Endothelial cell of umbilical vein (primary cell): ENCODE measurements at regions not wholly inside any gene's neighbourhood (a gene's known extent, or its start where the extent isn't known, plus 50 kb on each side); places are given as distances from the start of the nearest gene placed in this dataset.

ENCODE experiments used
- BruUV-seq: library from RNA; stranded (reverse); fragments of 400-500 nt; replicated peaks from 2 replicates; lab custom pipeline; 2021; lab: Mats Ljungman, UMichigan
- CTCF ChIA-PET: fragments of 300-600, 350-600 bp; sonication (Branson Sonifier 250); formaldehyde crosslinking; loops from one replicate; lab custom pipeline; 2021; ENCODE audit warnings: antibody characterized with exemption, inconsistent platforms; lab: Charles Lee
- POLR2A ChIA-PET: fragments of 300-600, 350-600 bp; sonication (Branson Sonifier 250); formaldehyde crosslinking; loops from one replicate; lab custom pipeline; 2021; ENCODE audit warnings: antibody characterized with exemption, inconsistent platforms; lab: Charles Lee
- DNase-seq: peaks from one replicate; pipeline ENCODE4 v3.0.0-alpha.2; 2011; ENCODE audit warnings: low read depth, low spot score
- FAIRE-seq: peaks from 2 replicates; lab custom pipeline; 2011; peaks lifted over from hg19 to GRCh38; lab: Jason Lieb, UNC
- H2AFZ ChIP-seq: 2 replicates; pipeline ENCODE4 v1.6.0; 2012; ENCODE audit warnings: low read depth, low read length, control low read depth, inconsistent platforms
- H3K27ac ChIP-seq: 2 replicates; pipeline ENCODE4 v1.5.1; 2011; ENCODE audit warnings: low read depth, mild to moderate bottlenecking, control low read depth, low read length, moderate library complexity; ENCODE audit not compliant: insufficient read depth
- H3K27me3 ChIP-seq, 2 experiments: 2 replicates each; pipeline versions ENCODE4 v1.6.0 to v1.6.1; 2011; ENCODE audit warnings: low read length in 2 of 2, mixed read lengths in 1 of 2; ENCODE audit not compliant: control insufficient read depth in 2 of 2, insufficient read depth in 2 of 2
- H3K36me3 ChIP-seq, 2 experiments: 2 replicates in 1 of 2; 3 replicates in 1 of 2; pipeline ENCODE4 v1.5.1; 2011; ENCODE audit warnings: low read length in 2 of 2, mild to moderate bottlenecking in 1 of 2, moderate library complexity in 1 of 2; ENCODE audit not compliant: control insufficient read depth in 2 of 2, insufficient read depth in 2 of 2; ENCODE audit errors: extremely low read depth in 1 of 2
- H3K4me1 ChIP-seq: 3 replicates; pipeline ENCODE4 v1.5.1; 2011; ENCODE audit warnings: mild to moderate bottlenecking, low read length; ENCODE audit not compliant: control insufficient read depth, insufficient read depth; ENCODE audit errors: extremely low read depth
- H3K4me2 ChIP-seq: 2 replicates; pipeline ENCODE4 v1.6.1; 2011; ENCODE audit warnings: low read length, control low read depth, mixed read lengths; ENCODE audit not compliant: insufficient read depth
- H3K4me3 ChIP-seq, 3 experiments: fragments of 200-600 bp in 1 of 3; sonication (generic), shearing (Covaris generic) in 1 of 3; replicated peaks in 1 of 3; 2 replicates each; pipeline ENCODE4 v1.5.1; 2011 to 2016; ENCODE audit warnings: control low read depth in 3 of 3, low read length in 3 of 3, mild to moderate bottlenecking in 2 of 3, inconsistent platforms in 1 of 3, low read depth in 1 of 3, moderate library complexity in 1 of 3; ENCODE audit not compliant: insufficient read depth in 1 of 3
- H3K79me2 ChIP-seq: 2 replicates; pipeline ENCODE4 v1.6.0; 2012; ENCODE audit warnings: low read length, inconsistent platforms; ENCODE audit not compliant: control insufficient read depth, insufficient read depth
- H3K9ac ChIP-seq: replicated peaks from 2 replicates; pipeline ENCODE3; 2011; ENCODE audit warnings: low read length, control low read depth; ENCODE audit not compliant: insufficient read depth; ENCODE audit errors: extremely low read depth
- H3K9me1 ChIP-seq: replicated peaks from 3 replicates; pipeline ENCODE4 v1.6.0; 2011; ENCODE audit warnings: mild to moderate bottlenecking, low read length; ENCODE audit not compliant: control insufficient read depth, insufficient read depth; ENCODE audit errors: extremely low read depth
- H3K9me3 ChIP-seq: replicated peaks from 2 replicates; pipeline ENCODE4 v1.5.1; 2012; ENCODE audit warnings: low read length, inconsistent platforms; ENCODE audit not compliant: control insufficient read depth, insufficient read depth
- H4K20me1 ChIP-seq: replicated peaks from 2 replicates; pipeline ENCODE3; 2011; ENCODE audit warnings: mild to moderate bottlenecking, low read length; ENCODE audit not compliant: control insufficient read depth, insufficient read depth; ENCODE audit errors: extremely low read depth
- CTCF ChIP-seq, 2 donors: IDR thresholded peaks; 1 replicate in 1 of 2; 2 replicates in 1 of 2; pipeline ENCODE4 v1.5.1; 2011; ENCODE audit warnings: low read length in 2 of 2, mild to moderate bottlenecking in 2 of 2, moderate library complexity in 2 of 2, control low read depth in 1 of 2, inconsistent platforms in 1 of 2, low read depth in 1 of 2; ENCODE audit not compliant: insufficient read depth in 1 of 2; ENCODE audit errors: extremely low read depth in 1 of 2
- EZH2 ChIP-seq: IDR thresholded peaks from 2 replicates; pipeline ENCODE4 v1.6.1; 2012; ENCODE audit warnings: borderline replicate concordance, low read depth, mild to moderate bottlenecking, moderate library complexity, low read length, inconsistent platforms; ENCODE audit not compliant: severe bottlenecking
- FOS ChIP-seq: IDR thresholded peaks from 2 replicates; pipeline ENCODE4 v1.6.1; 2011; ENCODE audit warnings: mild to moderate bottlenecking, low read length, moderate library complexity, borderline replicate concordance; ENCODE audit not compliant: insufficient read depth
- GATA2 ChIP-seq: IDR thresholded peaks from 2 replicates; pipeline ENCODE4 v1.7.0; 2011; ENCODE audit warnings: low read depth, mild to moderate bottlenecking, moderate library complexity, mixed read lengths, low read length; ENCODE audit not compliant: insufficient read length, insufficient read depth
- JUN ChIP-seq: IDR thresholded peaks from 2 replicates; pipeline ENCODE4 v1.6.1; 2011; ENCODE audit warnings: borderline replicate concordance, low read depth; ENCODE audit not compliant: insufficient read length, insufficient read depth
- MAX ChIP-seq: IDR thresholded peaks from 2 replicates; pipeline ENCODE4 v1.6.1; 2011; ENCODE audit not compliant: insufficient read depth, insufficient read length
- MYC ChIP-seq: IDR thresholded peaks from one replicate; pipeline ENCODE4 v1.6.1; 2011; ENCODE audit warnings: mild to moderate bottlenecking, low read depth, low read length
- POLR2A ChIP-seq: IDR thresholded peaks from 2 replicates; pipeline ENCODE4 v1.6.1; 2012; ENCODE audit warnings: low read depth, mild to moderate bottlenecking, control low read depth, low read length
- POLR2AphosphoS5 ChIP-seq: IDR thresholded peaks from 2 replicates; pipeline ENCODE4 v1.6.1; 2012; ENCODE audit warnings: low read depth, mild to moderate bottlenecking, control low read depth, low read length, moderate library complexity; ENCODE audit not compliant: insufficient read depth
- dilution Hi-C: fragments of 300-500 bp; cut with MboI; formaldehyde crosslinking; loops from one replicate; pipeline ENCODE4 v1.15.0; 2019; ENCODE audit warnings: low sequenced_read_pairs; ENCODE audit not compliant: extremely low pct_ligation_motif_present
- intact Hi-C: fragments of 100-400 bp; cut with micrococcal nuclease; formaldehyde crosslinking; loops from one replicate; pipeline ENCODE4 v1.10.0; 2022

- intact Hi-C loops: no loop called here
- H3K27ac ChIP-seq: no peak overlapping the region
- DNase-seq: no peak
- no peaks in the 10 kb centered on the region for H3K9me3 ChIP-seq
- no peaks in the 10 kb centered on the region for H3K4me1 ChIP-seq
- BruUV-seq: no TSS peak
- no peaks in the 10 kb centered on the region for H3K36me3 ChIP-seq
- no peak overlapping the region for H2AFZ ChIP-seq
- H3K79me2 ChIP-seq: no peaks in the 10 kb centered on the region
- ChIA-PET POLR2A (no interaction called here), CTCF (no interaction called here)
- TF ChIP-seq MAX (no peak), FOS (no peak), JUN (no peak), MYC (no peak), GATA2 (no peak), CTCF (IDR thresholded peaks at IDR 0.05; ENCODE audit: extremely low read depth in 1 of 2, insufficient read depth in 1 of 2, low read depth in 1 of 2, low read length in 2 of 2) (no peak), EZH2 (no peak), POLR2A (no peak), POLR2AphosphoS5 (no peak)
- H3K9ac ChIP-seq: no peak overlapping the region
- no peaks in the 10 kb centered on the region for H4K20me1 ChIP-seq
- H3K4me3 ChIP-seq: no peak overlapping the region
- H3K27me3 ChIP-seq: no peaks in the 10 kb centered on the region
- FAIRE-seq: no peak
- no peaks in the 10 kb centered on the region for H3K9me1 ChIP-seq
- dilution Hi-C loops: no loop called here
- no peak overlapping the region for H3K4me2 ChIP-seq
Measured at GRCh38 chr7:118369987-118370386, 145.5 kb downstream of the ANKRD7 start.
